Keratinocyte (primary cell): ENCODE measurements at regions not wholly inside any gene's neighbourhood (a gene's known extent, or its start where the extent isn't known, plus 50 kb on each side); places are given as distances from the start of the nearest gene placed in this dataset.

ENCODE experiments used
- DNase-seq: peaks from one replicate; pipeline ENCODE4 v3.0.0-alpha.2; 2011; ENCODE audit warnings: low read depth, missing footprints, low spot score
- FAIRE-seq: peaks from 2 replicates; lab custom pipeline; 2011; peaks lifted over from hg19 to GRCh38; lab: Jason Lieb, UNC
- H2AFZ ChIP-seq: 2 replicates; pipeline ENCODE4 v1.6.0; 2012; ENCODE audit warnings: low read length, control low read depth, inconsistent platforms; ENCODE audit not compliant: control insufficient read depth
- H3K27ac ChIP-seq: 2 replicates; pipeline ENCODE4 v1.5.1; 2011; ENCODE audit warnings: low read length; ENCODE audit not compliant: control insufficient read depth, insufficient read depth
- H3K27me3 ChIP-seq: 3 replicates; pipeline ENCODE4 v1.6.0; 2011; ENCODE audit warnings: low read length; ENCODE audit not compliant: control insufficient read depth, insufficient read depth; ENCODE audit errors: extremely low read depth
- H3K36me3 ChIP-seq, 2 experiments: 2 replicates in 1 of 2; 3 replicates in 1 of 2; pipeline ENCODE4 v1.5.1; 2011; ENCODE audit warnings: low read length in 2 of 2, mild to moderate bottlenecking in 1 of 2; ENCODE audit not compliant: control insufficient read depth in 2 of 2, insufficient read depth in 2 of 2; ENCODE audit errors: extremely low read depth in 1 of 2
- H3K4me1 ChIP-seq: 3 replicates; pipeline ENCODE4 v1.5.1; 2011; ENCODE audit warnings: low read length; ENCODE audit not compliant: control insufficient read depth, insufficient read depth; ENCODE audit errors: extremely low read depth
- H3K4me2 ChIP-seq: 3 replicates; pipeline ENCODE4 v1.6.0; 2011; ENCODE audit warnings: low read depth, low read length; ENCODE audit not compliant: control insufficient read depth, insufficient read depth; ENCODE audit errors: extremely low read depth
- H3K4me3 ChIP-seq, 3 experiments: fragments of 200-600 bp in 1 of 3; sonication (generic) in 1 of 3; 2 replicates in 2 of 3; 3 replicates in 1 of 3; pipeline ENCODE4 v1.5.1; 2011 to 2016; ENCODE audit warnings: low read length in 3 of 3, mild to moderate bottlenecking in 3 of 3, control low read depth in 2 of 3, inconsistent platforms in 1 of 3, low read depth in 1 of 3, mixed read lengths in 1 of 3, mixed run types in 1 of 3, moderate library complexity in 1 of 3; ENCODE audit not compliant: control insufficient read depth in 2 of 3, insufficient read depth in 2 of 3; ENCODE audit errors: extremely low read depth in 1 of 3
- H3K79me2 ChIP-seq: 2 replicates; pipeline ENCODE4 v1.6.0; 2012; ENCODE audit warnings: low read length; ENCODE audit not compliant: control insufficient read depth, insufficient read depth
- H3K9ac ChIP-seq: 3 replicates; pipeline ENCODE4 v1.6.0; 2011; ENCODE audit warnings: low read length; ENCODE audit not compliant: control insufficient read depth, insufficient read depth; ENCODE audit errors: extremely low read depth
- H3K9me1 ChIP-seq: 3 replicates; pipeline ENCODE4 v1.6.0; 2011; ENCODE audit warnings: low read length; ENCODE audit not compliant: control insufficient read depth, insufficient read depth; ENCODE audit errors: extremely low read depth
- H3K9me3 ChIP-seq: 2 replicates; pipeline ENCODE4 v1.5.1; 2012; ENCODE audit warnings: low read depth, low read length; ENCODE audit not compliant: control insufficient read depth
- H4K20me1 ChIP-seq: 3 replicates; pipeline ENCODE4 v1.6.0; 2011; ENCODE audit warnings: low read length; ENCODE audit not compliant: control insufficient read depth, insufficient read depth; ENCODE audit errors: extremely low read depth
- CTCF ChIP-seq, 3 experiments: IDR thresholded peaks in 1 of 3; conservative IDR thresholded peaks in 1 of 3; optimal IDR thresholded peaks in 1 of 3; 2 replicates in 2 of 3; 3 replicates in 1 of 3; pipeline versions ENCODE3 to v1.5.1; 2011; ENCODE audit warnings: low read length in 3 of 3, mild to moderate bottlenecking in 3 of 3, moderate library complexity in 2 of 3, control low read depth in 1 of 3, inconsistent platforms in 1 of 3; ENCODE audit not compliant: insufficient read depth in 2 of 3; ENCODE audit errors: extremely low read depth in 1 of 3
- EZH2 ChIP-seq: IDR thresholded peaks from one replicate; pipeline ENCODE4 v1.6.1; 2012; ENCODE audit warnings: inconsistent platforms, mild to moderate bottlenecking, low read length, moderate library complexity
- dilution Hi-C: fragments of 300-500 bp; cut with MboI; formaldehyde crosslinking; loops from one replicate; pipeline ENCODE4 v1.7.0; 2020; ENCODE audit warnings: low sequenced_read_pairs; ENCODE audit not compliant: extremely low pct_ligation_motif_present

GRCh38 chr15:92780843-92781242 is 119.3 kb upstream of the CHD2 start:
- no peaks in the 10 kb centered on the region for H3K27me3 ChIP-seq
- dilution Hi-C loops = no loop called here
- no peaks in the 10 kb centered on the region for H3K9me3 ChIP-seq
- no peaks in the 10 kb centered on the region for H3K4me1 ChIP-seq
- no peak overlapping the region for H3K9ac ChIP-seq
- H2AFZ ChIP-seq = no peak overlapping the region
- H4K20me1 ChIP-seq = no peaks in the 10 kb centered on the region
- no peak overlapping the region for H3K4me3 ChIP-seq
- H3K4me2 ChIP-seq = no peak overlapping the region
- DNase-seq (no peak), FAIRE-seq (no peak)
- H3K27ac ChIP-seq = no peak overlapping the region
- TF ChIP-seq EZH2 (no peak), CTCF (optimal IDR thresholded peaks at IDR 0.05 in 1 of 3, IDR thresholded peaks at IDR 0.05 in 1 of 3, conservative IDR thresholded peaks at IDR 0.05 in 1 of 3; ENCODE audit: extremely low read depth in 1 of 3, insufficient read depth in 2 of 3, low read length in 3 of 3) (no peak)
- H3K36me3 ChIP-seq = no peaks in the 10 kb centered on the region
- no peaks in the 10 kb centered on the region for H3K79me2 ChIP-seq
- no peaks in the 10 kb centered on the region for H3K9me1 ChIP-seq

GRCh38 chr15:92781925-92782453 is 118.1 kb upstream of the CHD2 start:
- H3K4me2 ChIP-seq = no peak overlapping the region
- H3K27me3 ChIP-seq = no peaks in the 10 kb centered on the region
- H3K27ac ChIP-seq = no peak overlapping the region
- no peak overlapping the region for H2AFZ ChIP-seq
- no peak for FAIRE-seq
- no peaks in the 10 kb centered on the region for H3K79me2 ChIP-seq
- H4K20me1 ChIP-seq = no peaks in the 10 kb centered on the region
- no peak overlapping the region for H3K4me3 ChIP-seq
- H3K36me3 ChIP-seq = no peaks in the 10 kb centered on the region
- no peaks in the 10 kb centered on the region for H3K9me1 ChIP-seq
- no peaks in the 10 kb centered on the region for H3K4me1 ChIP-seq
- no peaks in the 10 kb centered on the region for H3K9me3 ChIP-seq
- H3K9ac ChIP-seq = no peak overlapping the region
- DNase-seq = no peak
- dilution Hi-C loops = no loop called here
- no peak for TF ChIP-seq EZH2
- TF ChIP-seq CTCF (optimal IDR thresholded peaks at IDR 0.05 in 1 of 3, IDR thresholded peaks at IDR 0.05 in 1 of 3, conservative IDR thresholded peaks at IDR 0.05 in 1 of 3; ENCODE audit: extremely low read depth in 1 of 3, insufficient read depth in 2 of 3, low read length in 3 of 3) = no peak
